Activated T-helper 1 cell treated with anti-CD3 and anti-CD28 coated beads, Interleukin-12 subunit alpha, Interleukin-12 subunit beta, Interleukin-2, Interleukin-4 antibody, amounts not matched to agents 30 ng/mL and 10 ng/mL and 1 ng/mL, durations not matched to agents 14 hours and 24 hours and 36 hours (primary cell): ENCODE measurements at regions not wholly inside any gene's neighbourhood (a gene's known extent, or its start where the extent isn't known, plus 50 kb on each side); places are given as distances from the start of the nearest gene placed in this dataset.

ENCODE experiments used
- DNase-seq: peaks from one replicate; pipeline ENCODE4 v3.0.0; 2021; ENCODE audit warnings: low spot score
- H3K27ac Mint-ChIP-seq: one replicate; pipeline ENCODE4 v1.8.0; 2021; ENCODE audit warnings: mild to moderate bottlenecking, mixed read lengths
- H3K27me3 Mint-ChIP-seq: one replicate; pipeline ENCODE4 v1.8.0; 2022; ENCODE audit warnings: mild to moderate bottlenecking, moderate library complexity, mixed read lengths; ENCODE audit not compliant: insufficient read depth
- H3K36me3 Mint-ChIP-seq: one replicate; pipeline ENCODE4 v1.8.0; 2021; ENCODE audit warnings: low read depth, mixed read lengths
- H3K4me1 Mint-ChIP-seq: one replicate; pipeline ENCODE4 v1.8.0; 2021; ENCODE audit warnings: low read depth, mixed read lengths
- H3K4me3 Mint-ChIP-seq: one replicate; pipeline ENCODE4 v1.8.0; 2021; ENCODE audit warnings: mild to moderate bottlenecking, moderate library complexity, mixed read lengths
- H3K9me3 Mint-ChIP-seq: one replicate; pipeline ENCODE4 v1.8.0; 2021; ENCODE audit warnings: mixed read lengths
- intact Hi-C: fragments of 100-400 bp; cut with micrococcal nuclease; formaldehyde crosslinking; loops from one replicate; pipeline ENCODE4 v1.15.1; 2024

DNA sequence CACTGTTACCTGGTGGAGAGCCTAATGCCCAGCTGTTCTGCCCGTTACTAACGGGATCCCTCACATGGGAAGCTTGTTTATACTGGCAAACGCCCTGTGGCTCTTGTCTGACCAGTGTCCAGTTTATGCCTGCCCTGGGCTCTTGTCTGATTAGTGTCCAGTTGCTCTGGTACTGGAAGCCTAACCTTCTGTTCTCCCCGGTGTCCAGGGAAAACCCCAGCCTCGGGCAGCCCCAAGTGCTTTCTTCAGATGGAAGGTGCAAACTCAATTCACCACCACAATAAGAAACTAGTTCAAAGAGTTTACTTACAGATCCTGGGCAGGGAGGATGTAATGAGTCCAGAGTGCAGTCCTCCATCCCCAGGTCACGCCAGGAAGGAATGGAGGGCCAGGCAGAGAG, 148.4 kb downstream of the TBXT start:
- no peaks in the 10 kb centered on the region for H3K4me1 Mint-ChIP-seq
- no peaks in the 10 kb centered on the region for H3K36me3 Mint-ChIP-seq
- H3K27ac Mint-ChIP-seq: no peak overlapping the region
- no peak overlapping the region for H3K4me3 Mint-ChIP-seq
- no peak for DNase-seq
- intact Hi-C loops: no loop called here
- H3K27me3 Mint-ChIP-seq: no peaks in the 10 kb centered on the region
- H3K9me3 Mint-ChIP-seq: peaks cover 12% of the 10 kb centered on the region

- H3K27ac Mint-ChIP-seq: no peak overlapping the region
- H3K36me3 Mint-ChIP-seq: no peaks in the 10 kb centered on the region
- no peak for DNase-seq
- peaks cover 12% of the 10 kb centered on the region for H3K9me3 Mint-ChIP-seq
- no peaks in the 10 kb centered on the region for H3K4me1 Mint-ChIP-seq
- no peaks in the 10 kb centered on the region for H3K27me3 Mint-ChIP-seq
- intact Hi-C loops: no loop called here
- H3K4me3 Mint-ChIP-seq: no peak overlapping the region
Observed at GRCh38 chr6:166017032-166017635, 150.5 kb downstream of the TBXT start.

- Mint-ChIP-seq H3K4me3 (no peak overlapping the region), H3K36me3 (no peaks in the 10 kb centered on the region), H3K9me3 (peaks cover 12% of the 10 kb centered on the region), H3K27ac (no peak overlapping the region), H3K27me3 (peaks cover 4% of the 10 kb centered on the region), H3K4me1 (no peaks in the 10 kb centered on the region)
- intact Hi-C loops: no loop called here
- no peak for DNase-seq
Observed at GRCh38 chr6:166014966-166015365, 152.7 kb downstream of the TBXT start.

- no peaks in the 10 kb centered on the region for H3K36me3 Mint-ChIP-seq
- H3K27me3 Mint-ChIP-seq: peaks cover 37% of the 10 kb centered on the region
- intact Hi-C loops: no loop called here
- DNase-seq: no peak
- no peak overlapping the region for H3K4me3 Mint-ChIP-seq
- H3K27ac Mint-ChIP-seq: no peak overlapping the region
- no peaks in the 10 kb centered on the region for H3K9me3 Mint-ChIP-seq
- no peaks in the 10 kb centered on the region for H3K4me1 Mint-ChIP-seq
Observed at GRCh38 chr6:166010136-166010960, 157.3 kb downstream of the TBXT start.

DNA sequence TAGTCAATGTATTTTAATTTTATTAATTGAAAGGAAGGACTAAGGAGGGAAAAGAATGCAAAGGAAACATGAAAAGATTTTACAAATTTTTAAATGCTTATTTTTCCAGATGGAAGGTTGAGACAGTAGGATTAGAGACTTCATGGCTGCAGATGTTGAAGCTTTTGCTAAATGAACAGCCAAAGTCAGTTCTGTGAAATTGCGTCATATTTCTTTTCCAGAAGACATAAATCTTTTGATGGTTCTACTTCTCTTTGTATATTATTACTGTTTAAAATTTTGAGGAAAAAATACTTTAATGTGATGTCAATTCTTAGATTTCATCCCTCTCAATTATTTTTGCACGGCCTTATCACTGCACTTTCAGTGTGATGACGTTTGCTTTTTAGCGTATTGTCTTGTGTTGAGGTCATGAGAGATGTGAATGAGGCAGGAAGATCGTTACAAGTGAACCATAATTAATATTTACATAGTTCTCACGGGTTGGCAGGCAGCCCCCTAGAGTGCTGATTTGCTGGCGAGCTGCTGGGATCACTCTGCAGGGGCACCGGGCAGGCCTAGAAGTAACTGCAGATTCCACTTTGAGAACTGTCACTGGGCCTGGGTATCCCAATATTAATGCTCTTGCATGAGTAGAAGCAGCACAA, 158.1 kb downstream of the TBXT start:
- DNase-seq: no peak
- intact Hi-C loops: loop anchor here (5.0 kb wide), 1 partner anchor 158 kb away; the partner anchor contains the start of gene TBXT
- Mint-ChIP-seq H3K27ac (no peak overlapping the region), H3K9me3 (no peaks in the 10 kb centered on the region), H3K4me3 (no peak overlapping the region), H3K4me1 (no peaks in the 10 kb centered on the region), H3K27me3 (peaks cover 44% of the 10 kb centered on the region), H3K36me3 (no peaks in the 10 kb centered on the region)

DNA sequence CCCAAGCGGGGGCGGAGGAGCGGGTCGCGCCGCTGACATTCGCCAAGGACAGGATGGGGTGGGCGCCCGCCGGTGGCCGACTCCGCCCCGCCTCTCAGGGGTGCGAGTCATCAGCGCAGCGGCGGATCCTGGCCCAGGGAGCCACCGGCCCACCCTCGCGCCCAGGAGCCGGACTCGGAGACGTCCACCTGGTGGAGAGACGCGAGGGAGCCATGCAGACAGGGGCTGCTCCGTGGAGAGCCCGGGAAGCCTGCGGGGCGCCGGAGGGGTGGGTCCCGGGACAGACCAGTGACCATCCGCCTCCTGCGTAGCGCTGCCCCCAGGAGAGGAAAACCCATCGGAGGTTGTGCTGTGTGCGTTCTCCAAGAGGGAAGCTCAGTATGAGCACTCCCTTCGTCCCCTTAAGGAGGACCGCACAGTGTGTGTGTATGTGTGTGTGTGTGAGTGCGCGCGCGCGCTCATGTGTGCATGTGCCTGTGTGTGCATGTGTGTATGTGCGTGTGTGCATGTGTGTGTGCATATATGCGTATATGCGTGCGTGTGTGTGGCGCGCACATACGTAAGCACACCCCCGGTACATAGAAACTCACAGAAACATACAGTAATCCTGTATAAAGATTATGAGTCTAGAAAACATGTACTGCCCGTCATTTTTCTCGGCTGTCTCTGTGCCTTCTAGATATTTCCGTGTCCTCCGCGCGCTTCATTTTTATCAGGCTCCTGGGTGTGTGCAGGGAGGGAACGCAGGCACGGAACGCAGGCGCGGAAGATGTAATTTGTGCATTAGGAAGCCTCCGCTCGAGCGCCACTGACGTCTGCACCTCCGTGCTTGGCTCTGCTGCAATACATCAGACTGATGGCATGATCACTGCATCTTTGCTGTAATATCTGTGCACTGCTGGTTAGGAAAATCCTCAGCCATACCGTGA, 158.9 kb downstream of the TBXT start:
- H3K27me3 Mint-ChIP-seq: peaks cover 47% of the 10 kb centered on the region
- DNase-seq: no peak
- no peaks in the 10 kb centered on the region for H3K36me3 Mint-ChIP-seq
- no peak overlapping the region for H3K27ac Mint-ChIP-seq
- H3K9me3 Mint-ChIP-seq: no peaks in the 10 kb centered on the region
- intact Hi-C loops: loop anchor here (5.0 kb wide), 1 partner anchor 159 kb away; the partner anchor contains the start of gene TBXT
- no peaks in the 10 kb centered on the region for H3K4me1 Mint-ChIP-seq
- no peak overlapping the region for H3K4me3 Mint-ChIP-seq

- H3K9me3 Mint-ChIP-seq: no peaks in the 10 kb centered on the region
- DNase-seq: no peak
- H3K36me3 Mint-ChIP-seq: no peaks in the 10 kb centered on the region
- no peak overlapping the region for H3K4me3 Mint-ChIP-seq
- peaks cover 50% of the 10 kb centered on the region for H3K27me3 Mint-ChIP-seq
- H3K4me1 Mint-ChIP-seq: no peaks in the 10 kb centered on the region
- intact Hi-C loops: loop anchor here (5.0 kb wide), 1 partner anchor 160 kb away; the partner anchor contains the start of gene TBXT
- H3K27ac Mint-ChIP-seq: no peak overlapping the region
Observed at GRCh38 chr6:166007349-166008263, 160.0 kb downstream of the TBXT start.

DNA sequence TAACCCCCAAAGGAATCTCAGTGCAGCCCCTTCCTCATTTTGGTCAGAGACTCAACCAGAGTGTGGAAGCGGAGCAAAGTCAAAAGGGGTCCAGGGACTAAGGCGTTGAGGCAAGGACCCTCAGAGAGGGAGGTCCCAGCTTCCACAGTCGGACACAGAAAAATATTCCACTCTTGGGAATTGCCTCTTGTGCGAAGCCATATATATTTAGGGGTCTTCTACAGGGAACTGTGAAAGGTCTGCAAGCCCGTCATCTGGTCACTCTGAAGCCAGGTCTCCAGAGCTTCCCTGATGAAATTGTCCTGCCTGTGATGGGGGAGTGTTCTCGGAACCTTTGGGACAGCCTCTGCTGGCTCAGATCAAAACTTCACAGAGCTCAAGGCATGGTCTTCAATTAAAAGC, 160.8 kb downstream of the TBXT start:
- intact Hi-C loops: loop anchor here (5.0 kb wide), 1 partner anchor 160 kb away; the partner anchor contains the start of gene TBXT
- Mint-ChIP-seq H3K36me3 (no peaks in the 10 kb centered on the region), H3K9me3 (no peaks in the 10 kb centered on the region), H3K4me3 (no peak overlapping the region), H3K4me1 (no peaks in the 10 kb centered on the region), H3K27me3 (peaks cover 50% of the 10 kb centered on the region), H3K27ac (no peak overlapping the region)
- DNase-seq: no peak

DNA sequence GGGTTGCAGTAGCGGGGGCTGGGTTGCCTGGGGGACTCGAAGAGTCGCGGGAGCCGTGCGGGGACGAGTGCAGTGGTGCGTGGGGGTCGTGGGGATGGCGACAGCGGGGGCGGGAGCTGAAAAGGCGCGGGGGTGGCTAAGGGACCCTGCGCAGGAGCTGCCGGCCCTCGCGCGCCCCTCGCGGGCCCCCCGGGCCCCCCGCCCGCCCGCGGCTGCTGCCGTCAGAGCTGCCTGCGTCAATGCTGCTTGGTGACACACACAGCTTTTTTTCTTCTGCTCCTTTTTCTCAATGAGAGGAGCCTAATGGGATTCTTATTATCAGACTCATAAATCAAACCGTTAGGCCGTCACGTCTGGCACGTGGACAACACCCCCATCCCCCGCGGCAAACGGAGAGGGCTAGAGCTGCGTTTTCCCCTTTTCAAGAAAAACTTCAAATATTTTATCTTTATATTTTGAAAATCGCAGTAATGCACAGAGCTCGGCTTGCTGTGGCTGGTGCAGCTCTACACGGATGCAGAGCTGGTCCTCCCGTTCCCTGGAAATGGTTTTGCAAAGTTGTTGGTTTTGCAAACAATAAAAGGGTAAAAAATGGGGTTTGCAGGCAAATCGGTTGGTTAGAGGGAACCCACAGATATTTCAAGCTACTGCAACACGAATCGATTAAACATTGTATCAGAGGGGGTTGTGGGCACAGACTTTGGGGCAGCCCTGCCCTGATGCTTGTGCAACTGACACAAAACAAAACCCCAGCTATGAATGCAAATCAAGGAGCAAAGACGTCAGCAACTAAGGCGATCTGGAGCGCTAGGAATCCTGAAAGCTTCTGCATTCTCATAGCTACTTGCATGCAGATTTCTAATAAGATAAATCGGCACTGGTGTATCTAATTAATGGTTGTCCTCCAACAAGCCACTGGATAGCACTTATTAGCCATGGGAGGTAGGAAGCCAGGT, 161.4 kb downstream of the TBXT start:
- intact Hi-C loops: loop anchor here (5.0 kb wide), 1 partner anchor 161 kb away; the partner anchor contains the start of gene TBXT
- Mint-ChIP-seq H3K4me3 (no peak overlapping the region), H3K9me3 (no peaks in the 10 kb centered on the region), H3K36me3 (no peaks in the 10 kb centered on the region), H3K27me3 (peaks cover 52% of the 10 kb centered on the region), H3K4me1 (no peaks in the 10 kb centered on the region), H3K27ac (no peak overlapping the region)
- no peak for DNase-seq

- H3K9me3 Mint-ChIP-seq: no peaks in the 10 kb centered on the region
- no peak overlapping the region for H3K4me3 Mint-ChIP-seq
- H3K27ac Mint-ChIP-seq: no peak overlapping the region
- H3K4me1 Mint-ChIP-seq: no peaks in the 10 kb centered on the region
- DNase-seq: no peak
- H3K36me3 Mint-ChIP-seq: no peaks in the 10 kb centered on the region
- intact Hi-C loops: loop anchor here (5.0 kb wide), 1 partner anchor 162 kb away; the partner anchor contains the start of gene TBXT
- peaks cover 49% of the 10 kb centered on the region for H3K27me3 Mint-ChIP-seq
Observed at GRCh38 chr6:166005401-166005943, 162.2 kb downstream of the TBXT start.
